H9 (cell line): ENCODE measurements at regions not wholly inside any gene's neighbourhood (a gene's known extent, or its start where the extent isn't known, plus 50 kb on each side); places are given as distances from the start of the nearest gene placed in this dataset.

Experiments
- DNase-seq: peaks from one replicate; pipeline ENCODE4 v3.0.0-alpha.2; 2017
- H2AFZ ChIP-seq: one replicate; pipeline ENCODE4 v1.6.1; 2013; ENCODE audit warnings: mild to moderate bottlenecking, low read length, control low read depth, moderate library complexity
- H2AK5ac ChIP-seq: 2 replicates; pipeline ENCODE4 v1.6.1; 2013; ENCODE audit warnings: low read length, control low read depth, mixed read lengths; ENCODE audit not compliant: insufficient read length
- H2BK120ac ChIP-seq: one replicate; pipeline ENCODE4 v1.6.1; 2013; ENCODE audit warnings: low read depth, mild to moderate bottlenecking, low read length, control low read depth, inconsistent platforms; ENCODE audit not compliant: poor library complexity, severe bottlenecking
- H2BK12ac ChIP-seq: 2 replicates; pipeline ENCODE4 v1.6.1; 2013; ENCODE audit warnings: low read length, control low read depth, mixed read lengths, low read depth; ENCODE audit not compliant: insufficient read length
- H2BK15ac ChIP-seq: 2 replicates; pipeline ENCODE4 v1.6.1; 2013; ENCODE audit warnings: low read depth, low read length, control low read depth
- H2BK20ac ChIP-seq: one replicate; pipeline ENCODE4 v1.6.1; 2013; ENCODE audit warnings: low read depth, mild to moderate bottlenecking, low read length, control low read depth, inconsistent platforms; ENCODE audit not compliant: poor library complexity, severe bottlenecking
- H2BK5ac ChIP-seq: 2 replicates; pipeline ENCODE4 v1.6.1; 2013; ENCODE audit warnings: low read length, control low read depth, mixed read lengths; ENCODE audit not compliant: insufficient read length
- H3K14ac ChIP-seq: 2 replicates; pipeline ENCODE4 v1.6.1; 2013; ENCODE audit warnings: low read length, control low read depth; ENCODE audit not compliant: insufficient read depth
- H3K18ac ChIP-seq: 2 replicates; pipeline ENCODE4 v1.6.1; 2013; ENCODE audit warnings: low read depth, mild to moderate bottlenecking, mixed read lengths, low read length, control low read depth; ENCODE audit not compliant: insufficient read length
- H3K23ac ChIP-seq: 2 replicates; pipeline ENCODE4 v1.6.1; 2013; ENCODE audit warnings: low read length, control low read depth, mixed read lengths, low read depth; ENCODE audit not compliant: insufficient read length
- H3K23me2 ChIP-seq: 2 replicates; pipeline ENCODE4 v1.6.1; 2013; ENCODE audit warnings: low read depth, mild to moderate bottlenecking, mixed read lengths, low read length, control low read depth; ENCODE audit not compliant: insufficient read length, poor library complexity, severe bottlenecking
- H3K27ac ChIP-seq: 2 replicates; pipeline ENCODE4 v1.5.1; 2013; ENCODE audit warnings: low read length, control low read depth, mixed read lengths, low read depth; ENCODE audit not compliant: insufficient read length
- H3K27me3 ChIP-seq: 2 replicates; pipeline ENCODE4 v1.6.1; 2013; ENCODE audit warnings: low read length, control low read depth, inconsistent platforms; ENCODE audit not compliant: insufficient read depth
- H3K4ac ChIP-seq: 2 replicates; pipeline ENCODE4 v1.6.1; 2013; ENCODE audit warnings: low read depth, mild to moderate bottlenecking, control low read depth, inconsistent platforms, low read length, moderate library complexity
- H3K4me1 ChIP-seq: 2 replicates; pipeline ENCODE4 v1.6.1; 2013; ENCODE audit warnings: low read length, control low read depth, inconsistent platforms; ENCODE audit not compliant: insufficient read depth
- H3K4me2 ChIP-seq: 2 replicates; pipeline ENCODE4 v1.6.1; 2013; ENCODE audit warnings: low read length, control low read depth, mixed read lengths; ENCODE audit not compliant: insufficient read length, insufficient read depth
- H3K56ac ChIP-seq: 2 replicates; pipeline ENCODE4 v1.6.1; 2013; ENCODE audit warnings: low read depth, mild to moderate bottlenecking, mixed read lengths, low read length, control low read depth; ENCODE audit not compliant: insufficient read length
- H3K79me1 ChIP-seq: 2 replicates; pipeline ENCODE4 v1.6.1; 2013; ENCODE audit warnings: low read depth, mild to moderate bottlenecking, moderate library complexity, low read length, control low read depth, inconsistent platforms; ENCODE audit not compliant: insufficient read depth, poor library complexity, severe bottlenecking
- H3K79me2 ChIP-seq: 2 replicates; pipeline ENCODE4 v1.6.1; 2013; ENCODE audit warnings: low read length, control low read depth, inconsistent platforms; ENCODE audit not compliant: insufficient read depth
- H3K9ac ChIP-seq: 2 replicates; pipeline ENCODE4 v1.6.1; 2013; ENCODE audit warnings: low read length, control low read depth, mixed read lengths; ENCODE audit not compliant: insufficient read length; ENCODE audit errors: extremely low read depth
- H3K9me3 ChIP-seq: one replicate; pipeline ENCODE4 v1.6.1; 2013; ENCODE audit warnings: low read depth, low read length, inconsistent platforms; ENCODE audit not compliant: control insufficient read depth
- H3T11ph ChIP-seq: one replicate; pipeline ENCODE4 v1.6.1; 2013; ENCODE audit warnings: mild to moderate bottlenecking, low read length, control low read depth, inconsistent platforms
- H4K20me1 ChIP-seq: one replicate; pipeline ENCODE4 v1.6.1; 2013; ENCODE audit not compliant: control insufficient read depth, insufficient read length, insufficient read depth
- H4K5ac ChIP-seq: 2 replicates; pipeline ENCODE4 v1.6.1; 2013; ENCODE audit warnings: low read depth, mild to moderate bottlenecking, mixed read lengths, low read length, control low read depth; ENCODE audit not compliant: insufficient read length
- H4K8ac ChIP-seq: replicated peaks from 2 replicates; pipeline ENCODE4 v1.6.1; 2013; ENCODE audit warnings: low read length, control low read depth, mixed read lengths, low read depth; ENCODE audit not compliant: insufficient read length
- H4K91ac ChIP-seq: 2 replicates; pipeline ENCODE4 v1.6.1; 2013; ENCODE audit warnings: low read depth, mild to moderate bottlenecking, moderate library complexity, mixed read lengths, low read length, control low read depth; ENCODE audit not compliant: insufficient read length
- H3K27ac Mint-ChIP-seq, 3 experiments: 2 replicates in 2 of 3; 3 replicates in 1 of 3; pipeline ENCODE4 v1.8.0; 2020 to 2021; ENCODE audit warnings: mixed read lengths in 3 of 3, mild to moderate bottlenecking in 1 of 3, moderate library complexity in 1 of 3
- H3K27me3 Mint-ChIP-seq: 2 replicates; pipeline ENCODE4 v1.8.0; 2021; ENCODE audit warnings: low read depth, mild to moderate bottlenecking, moderate library complexity, mixed read lengths
- H3K36me3 Mint-ChIP-seq, 3 experiments: 2 replicates in 2 of 3; 3 replicates in 1 of 3; pipeline ENCODE4 v1.8.0; 2020 to 2021; ENCODE audit warnings: low read depth in 3 of 3, mixed read lengths in 3 of 3; ENCODE audit not compliant: insufficient read depth in 1 of 3
- H3K4me1 Mint-ChIP-seq, 2 experiments: 2 replicates each; pipeline ENCODE4 v1.8.0; 2020; ENCODE audit warnings: mixed read lengths in 2 of 2
- H3K4me3 Mint-ChIP-seq, 2 experiments: 2 replicates in 1 of 2; 3 replicates in 1 of 2; pipeline ENCODE4 v1.8.0; 2020 to 2021; ENCODE audit warnings: mild to moderate bottlenecking in 2 of 2, mixed read lengths in 2 of 2, moderate library complexity in 1 of 2
- H3K9me3 Mint-ChIP-seq, 2 experiments: 2 replicates in 1 of 2; 3 replicates in 1 of 2; pipeline ENCODE4 v1.8.0; 2020; ENCODE audit warnings: mild to moderate bottlenecking in 2 of 2, mixed read lengths in 2 of 2, moderate library complexity in 1 of 2
- WGBS: extraction: QIAGEN DNeasy Blood & Tissue Kit; methylation state at CpG from one replicate; pipeline ENCODE4 v1.1.7; 2013; ENCODE audit warnings: missing lambda C conversion rate, low lambda C conversion rate, mixed read lengths; ENCODE audit not compliant: insufficient read length; ENCODE audit errors: extremely low coverage; 5-methylcytosine and 5-hydroxymethylcytosine counted together
- TF ChIP-seq, protein P1 (sequence below): fragments of 200-600 bp; sonication (generic); conservative IDR thresholded peaks from 3 replicates; pipeline ENCODE4 v1.8.0; 2021; ENCODE audit warnings: antibody characterized with exemption, mild to moderate bottlenecking

GRCh38 chr2:186422226-186422625 is 63.8 kb upstream of the ZC3H15 start:
- WGBS = no CpG with 5 or more reads among the region's 3 CpGs

More at GRCh38 chr2:186422226-186422625, 63.8 kb upstream of the ZC3H15 start:
- H2BK12ac ChIP-seq = no peak overlapping the region
- no peak overlapping the region for H2BK15ac ChIP-seq
- no peaks in the 10 kb centered on the region for H3K23me2 ChIP-seq
- no peak overlapping the region for H2BK120ac ChIP-seq
- no peaks in the 10 kb centered on the region; a peak in 2 of 7 replicates for H3K36me3 Mint-ChIP-seq
- TF ChIP-seq, protein P1, sequence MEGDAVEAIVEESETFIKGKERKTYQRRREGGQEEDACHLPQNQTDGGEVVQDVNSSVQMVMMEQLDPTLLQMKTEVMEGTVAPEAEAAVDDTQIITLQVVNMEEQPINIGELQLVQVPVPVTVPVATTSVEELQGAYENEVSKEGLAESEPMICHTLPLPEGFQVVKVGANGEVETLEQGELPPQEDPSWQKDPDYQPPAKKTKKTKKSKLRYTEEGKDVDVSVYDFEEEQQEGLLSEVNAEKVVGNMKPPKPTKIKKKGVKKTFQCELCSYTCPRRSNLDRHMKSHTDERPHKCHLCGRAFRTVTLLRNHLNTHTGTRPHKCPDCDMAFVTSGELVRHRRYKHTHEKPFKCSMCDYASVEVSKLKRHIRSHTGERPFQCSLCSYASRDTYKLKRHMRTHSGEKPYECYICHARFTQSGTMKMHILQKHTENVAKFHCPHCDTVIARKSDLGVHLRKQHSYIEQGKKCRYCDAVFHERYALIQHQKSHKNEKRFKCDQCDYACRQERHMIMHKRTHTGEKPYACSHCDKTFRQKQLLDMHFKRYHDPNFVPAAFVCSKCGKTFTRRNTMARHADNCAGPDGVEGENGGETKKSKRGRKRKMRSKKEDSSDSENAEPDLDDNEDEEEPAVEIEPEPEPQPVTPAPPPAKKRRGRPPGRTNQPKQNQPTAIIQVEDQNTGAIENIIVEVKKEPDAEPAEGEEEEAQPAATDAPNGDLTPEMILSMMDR = no peak
- no peak overlapping the region for H4K91ac ChIP-seq
- H3K27ac ChIP-seq = no peak overlapping the region
- no peak overlapping the region for H3K56ac ChIP-seq
- no peak overlapping the region for H3K4me2 ChIP-seq
- no peak overlapping the region for H3K18ac ChIP-seq
- H3K27me3 ChIP-seq = no peaks in the 10 kb centered on the region
- H3K27me3 Mint-ChIP-seq = no peaks in the 10 kb centered on the region
- no peak overlapping the region for H3K4ac ChIP-seq
- H3K4me1 Mint-ChIP-seq = peaks cover 8 to 11% of the 10 kb centered on the region in 2 experiments
- no peak overlapping the region for H3T11ph ChIP-seq
- no peak overlapping the region for H2BK5ac ChIP-seq
- H3K27ac Mint-ChIP-seq = no peak overlapping the region
- no peak overlapping the region for H4K8ac ChIP-seq
- no peak overlapping the region for H3K23ac ChIP-seq
- H3K4me1 ChIP-seq = no peaks in the 10 kb centered on the region
- H2AFZ ChIP-seq = no peak overlapping the region
- no peak overlapping the region for H2AK5ac ChIP-seq
- no peak overlapping the region for H2BK20ac ChIP-seq
- H4K20me1 ChIP-seq = no peaks in the 10 kb centered on the region
- H3K9ac ChIP-seq = no peak overlapping the region
- no peaks in the 10 kb centered on the region for H3K79me1 ChIP-seq
- H3K79me2 ChIP-seq = no peaks in the 10 kb centered on the region
- no peak overlapping the region for H3K14ac ChIP-seq
- no peak for DNase-seq
- H3K9me3 Mint-ChIP-seq = no peaks in the 10 kb centered on the region
- no peak overlapping the region for H4K5ac ChIP-seq
- no peaks in the 10 kb centered on the region for H3K9me3 ChIP-seq
- no peak overlapping the region for H3K4me3 Mint-ChIP-seq
